ENCODE measurements at regions not wholly inside any gene's neighbourhood (a gene's known extent, or its start where the extent isn't known, plus 50 kb on each side); places are given as distances from the start of the nearest gene placed in this dataset.

- Histone ChIP-seq H3K4me3 (no peak overlapping the region), H3K27me3 (no peaks in the 10 kb centered on the region), H3K4me1 (no peaks in the 10 kb centered on the region)
Measured at GRCh38 chr13:55571237-55571867, 1569.4 kb upstream of the PRR20A start.

DNA sequence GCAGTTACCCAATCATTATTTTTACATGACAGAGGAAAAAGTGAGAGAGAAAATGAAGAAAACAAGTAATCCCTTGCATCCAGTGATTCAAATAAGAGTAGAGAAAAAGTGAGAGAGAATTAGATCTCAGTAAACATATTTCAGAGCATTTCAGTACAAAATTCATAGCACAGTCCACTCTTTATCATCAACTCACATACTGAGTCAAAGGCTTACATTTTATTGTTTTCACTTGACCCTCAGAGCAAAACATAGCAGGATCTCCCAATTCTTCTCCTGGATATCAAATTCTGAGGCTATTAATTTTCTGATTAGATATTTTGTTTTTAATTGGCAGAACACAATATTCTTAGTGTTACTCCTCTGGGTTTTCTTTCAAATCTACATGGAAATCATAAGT is 1568.3 kb upstream of the PRR20A start:
- Histone ChIP-seq H3K27me3 (no peaks in the 10 kb centered on the region), H3K4me1 (no peaks in the 10 kb centered on the region), H3K4me3 (no peak overlapping the region), H3K36me3 (no peaks in the 10 kb centered on the region), H3K9me3 (no peaks in the 10 kb centered on the region), H3K27ac (no peak overlapping the region)
- TF ChIP-seq, protein P1, sequence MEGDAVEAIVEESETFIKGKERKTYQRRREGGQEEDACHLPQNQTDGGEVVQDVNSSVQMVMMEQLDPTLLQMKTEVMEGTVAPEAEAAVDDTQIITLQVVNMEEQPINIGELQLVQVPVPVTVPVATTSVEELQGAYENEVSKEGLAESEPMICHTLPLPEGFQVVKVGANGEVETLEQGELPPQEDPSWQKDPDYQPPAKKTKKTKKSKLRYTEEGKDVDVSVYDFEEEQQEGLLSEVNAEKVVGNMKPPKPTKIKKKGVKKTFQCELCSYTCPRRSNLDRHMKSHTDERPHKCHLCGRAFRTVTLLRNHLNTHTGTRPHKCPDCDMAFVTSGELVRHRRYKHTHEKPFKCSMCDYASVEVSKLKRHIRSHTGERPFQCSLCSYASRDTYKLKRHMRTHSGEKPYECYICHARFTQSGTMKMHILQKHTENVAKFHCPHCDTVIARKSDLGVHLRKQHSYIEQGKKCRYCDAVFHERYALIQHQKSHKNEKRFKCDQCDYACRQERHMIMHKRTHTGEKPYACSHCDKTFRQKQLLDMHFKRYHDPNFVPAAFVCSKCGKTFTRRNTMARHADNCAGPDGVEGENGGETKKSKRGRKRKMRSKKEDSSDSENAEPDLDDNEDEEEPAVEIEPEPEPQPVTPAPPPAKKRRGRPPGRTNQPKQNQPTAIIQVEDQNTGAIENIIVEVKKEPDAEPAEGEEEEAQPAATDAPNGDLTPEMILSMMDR (IDR thresholded peaks at IDR 0.05), result no peak
- DNase-seq (ENCODE audit: low spot score), result no peak

More at GRCh38 chr13:55571237-55571867, 1569.4 kb upstream of the PRR20A start:
- no peaks in the 10 kb centered on the region for H3K9me3 ChIP-seq
- no peak for DNase-seq (ENCODE audit: low spot score)
- H3K27ac ChIP-seq, result no peak overlapping the region
- TF ChIP-seq, protein P1 (IDR thresholded peaks at IDR 0.05), result no peak
- no peaks in the 10 kb centered on the region for H3K36me3 ChIP-seq

- no peaks in the 10 kb centered on the region for H3K36me3 ChIP-seq
- TF ChIP-seq, protein P1 (IDR thresholded peaks at IDR 0.05), result no peak
Measured at GRCh38 chr13:55572862-55573261, 1567.9 kb upstream of the PRR20A start.

DNA sequence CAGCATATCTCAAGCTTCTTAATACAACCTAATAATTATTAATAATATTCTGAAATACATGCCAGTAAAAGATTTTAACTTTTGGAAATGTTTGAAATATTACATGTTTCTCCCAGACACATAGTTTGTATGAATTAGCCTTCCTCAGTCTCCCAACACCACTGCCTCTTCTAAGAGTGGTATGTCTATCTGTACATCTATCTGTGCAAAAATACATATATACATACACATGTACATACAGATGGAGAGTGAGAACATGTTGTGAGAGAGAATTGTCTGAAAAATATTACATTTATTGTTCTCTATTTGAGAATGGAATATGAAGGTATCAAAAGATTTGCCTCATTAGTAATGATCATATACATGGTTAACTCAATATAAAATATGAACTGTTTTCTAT is 1567.2 kb upstream of the PRR20A start:
- Histone ChIP-seq H3K4me1 (no peaks in the 10 kb centered on the region), H3K36me3 (no peaks in the 10 kb centered on the region), H3K27ac (no peak overlapping the region), H3K27me3 (no peaks in the 10 kb centered on the region), H3K4me3 (no peak overlapping the region), H3K9me3 (no peaks in the 10 kb centered on the region)
- DNase-seq (ENCODE audit: low spot score), result no peak
- TF ChIP-seq, protein P1 (IDR thresholded peaks at IDR 0.05), result no peak

More at GRCh38 chr13:55572862-55573261, 1567.9 kb upstream of the PRR20A start:
- Histone ChIP-seq H3K9me3 (no peaks in the 10 kb centered on the region), H3K27me3 (no peaks in the 10 kb centered on the region), H3K27ac (no peak overlapping the region), H3K4me3 (no peak overlapping the region), H3K4me1 (no peaks in the 10 kb centered on the region)
- no peak for DNase-seq (ENCODE audit: low spot score)

GRCh38 chr13:55576389-55576788 is 1564.3 kb upstream of the PRR20A start:
- no peaks in the 10 kb centered on the region for H3K27me3 ChIP-seq
- no peaks in the 10 kb centered on the region for H3K36me3 ChIP-seq
- no peak for DNase-seq (ENCODE audit: low spot score)
- no peak overlapping the region for H3K27ac ChIP-seq
- no peak overlapping the region for H3K4me3 ChIP-seq
- TF ChIP-seq, protein P1 (IDR thresholded peaks at IDR 0.05), result no peak
- H3K9me3 ChIP-seq, result no peaks in the 10 kb centered on the region
- H3K4me1 ChIP-seq, result no peaks in the 10 kb centered on the region

Measured in right atrium auricular region (tissue), 2 donors.